ENCODE measurements at regions not wholly inside any gene's neighbourhood (a gene's known extent, or its start where the extent isn't known, plus 50 kb on each side); places are given as distances from the start of the nearest gene placed in this dataset.

- TF ChIP-seq CTCF (IDR thresholded peaks at IDR 0.05; ENCODE audit: insufficient read depth, low read depth, low read length) (no peak), EZH2 (IDR thresholded peaks at IDR 0.05; ENCODE audit: insufficient read depth, low read length) (no peak)
These were observed 1010.8 kb upstream of the CELF4 start for GRCh38 chr18:38576349-38576748.
